ENCODE measurements at regions not wholly inside any gene's neighbourhood (a gene's known extent, or its start where the extent isn't known, plus 50 kb on each side); places are given as distances from the start of the nearest gene placed in this dataset.

- no peak for DNase-seq
Observed at GRCh38 chr13:97057176-97057575, 62.9 kb upstream of the OXGR1 start.

- no peak for DNase-seq
Observed at GRCh38 chr13:97058391-97058790, 64.1 kb upstream of the OXGR1 start.

DNA sequence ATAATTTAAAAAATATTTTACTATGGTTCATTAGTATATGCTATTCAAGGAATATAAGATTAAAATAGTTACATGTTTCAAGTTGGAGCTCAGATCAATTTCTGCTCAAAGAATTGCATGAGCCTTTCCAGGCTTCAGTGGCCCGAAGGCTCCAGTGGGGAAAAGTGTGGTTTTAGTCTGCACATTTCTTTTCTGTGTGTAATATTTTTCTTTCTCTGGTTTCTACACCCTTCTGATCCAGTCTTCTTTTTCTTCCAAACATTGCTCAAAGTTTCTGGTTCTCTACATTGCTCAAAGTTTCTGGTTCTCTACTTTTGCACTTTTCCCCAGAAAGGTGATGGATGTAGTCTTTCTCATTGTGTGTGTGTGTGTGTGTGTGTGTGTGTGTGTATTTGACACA lies 64.7 kb upstream of the OXGR1 start:
- no peak for DNase-seq

- no peak for DNase-seq
Observed at GRCh38 chr13:97067017-97067895, 73.0 kb upstream of the OXGR1 start.

GRCh38 chr13:97068151-97068550 lies 73.9 kb upstream of the OXGR1 start:
- DNase-seq = no peak

DNA sequence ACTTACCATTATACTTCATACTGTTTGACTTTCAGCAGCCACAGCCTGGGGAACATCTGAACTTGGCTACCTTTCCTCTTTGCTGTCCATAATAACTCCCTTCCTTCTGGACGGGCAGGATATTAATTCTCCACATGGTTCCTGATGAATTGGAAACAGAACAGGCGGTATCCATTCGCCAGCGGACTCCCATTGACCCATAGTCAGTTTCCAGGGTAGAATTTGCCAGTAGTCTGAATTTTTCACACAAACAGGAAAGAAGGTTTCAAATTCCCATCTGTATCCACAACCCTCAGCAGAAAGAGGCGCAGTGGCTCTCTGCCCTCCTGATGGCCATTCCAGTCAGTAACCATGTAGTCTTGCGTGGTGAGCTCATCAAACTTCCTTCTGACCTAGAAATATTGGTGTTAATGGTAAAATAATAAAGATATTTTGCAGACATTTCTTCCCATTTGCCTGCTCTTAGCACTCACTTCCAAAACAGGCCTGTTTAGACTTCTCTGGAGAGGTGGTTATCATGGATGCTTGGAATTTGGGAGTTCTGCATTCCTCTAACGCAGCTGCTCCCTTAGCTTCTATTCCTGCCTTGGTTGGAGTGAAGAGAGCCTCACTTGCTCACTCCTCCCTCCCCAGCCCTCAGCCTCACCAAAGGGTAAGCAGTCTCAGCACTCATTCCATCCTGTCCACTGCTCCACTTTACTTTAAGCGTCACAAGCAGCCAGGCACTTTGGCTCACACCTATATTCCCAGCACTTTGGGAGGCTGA lies 75.0 kb upstream of the OXGR1 start:
- no peak for DNase-seq

DNA sequence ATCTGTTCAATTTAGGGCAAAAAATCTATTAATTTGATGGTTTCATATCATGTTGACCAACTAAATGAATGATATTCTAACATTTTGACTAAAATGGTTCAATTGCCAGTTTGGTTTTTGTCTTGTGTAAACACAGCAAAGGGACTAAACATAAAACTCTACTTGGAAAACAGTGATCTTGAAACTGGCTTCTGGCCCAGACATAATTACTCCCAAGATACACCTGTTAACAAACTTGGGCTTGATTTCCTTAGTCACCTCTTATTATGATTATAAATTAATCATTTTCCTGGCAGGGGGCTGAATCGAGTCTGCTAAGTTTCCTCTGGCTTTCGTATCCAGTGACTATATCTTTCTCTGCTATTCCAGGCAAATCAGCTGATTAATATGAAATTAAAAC lies 78.0 kb upstream of the OXGR1 start:
- no peak for DNase-seq

- no peak for DNase-seq
Observed at GRCh38 chr13:97074618-97075017, 80.3 kb upstream of the OXGR1 start.

GRCh38 chr13:97076898-97077297 lies 82.6 kb upstream of the OXGR1 start:
- no peak for DNase-seq

DNA sequence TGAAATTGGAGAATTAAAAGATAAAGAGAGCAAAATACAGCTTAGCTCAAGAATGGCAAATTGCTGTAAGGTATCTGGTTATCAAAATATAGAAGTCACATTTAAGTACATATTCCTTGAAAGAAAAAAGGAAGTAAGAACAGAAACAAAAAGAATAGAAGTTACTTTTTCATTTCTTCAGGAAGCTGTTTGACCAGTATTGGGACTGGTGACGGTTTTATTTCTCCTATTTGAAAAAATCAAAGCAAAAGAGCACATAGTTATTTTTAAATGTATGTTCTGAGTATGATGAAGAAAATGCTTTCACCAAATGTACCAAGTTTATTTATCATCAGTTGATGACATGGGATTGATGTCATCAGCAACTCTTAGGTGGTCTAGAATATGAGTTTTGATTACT lies 83.1 kb upstream of the OXGR1 start:
- DNase-seq = no peak

GRCh38 chr13:97079726-97080125 lies 85.5 kb upstream of the OXGR1 start:
- no peak for DNase-seq

- DNase-seq = no peak
Observed at GRCh38 chr13:97082461-97083207, 88.4 kb upstream of the OXGR1 start.

DNA sequence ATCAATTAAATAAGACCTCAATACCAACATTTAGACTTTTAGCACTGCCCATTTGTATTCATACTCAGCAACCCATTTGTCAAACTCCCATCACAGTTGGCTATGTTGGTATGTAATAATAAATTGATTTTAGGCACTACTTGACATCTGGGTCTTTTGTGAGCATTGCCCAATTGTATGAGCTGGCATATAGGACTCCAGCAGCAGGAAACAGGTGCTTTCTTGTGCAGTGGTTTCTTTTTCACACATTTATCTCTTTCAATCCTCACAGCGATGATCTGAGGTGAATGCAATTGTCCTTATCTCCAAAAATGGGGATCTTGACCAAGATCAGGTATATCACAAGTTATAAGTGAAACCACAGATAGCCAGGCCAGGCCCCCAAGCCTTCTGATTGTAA lies 96.9 kb upstream of the OXGR1 start:
- no peak for DNase-seq

DNA sequence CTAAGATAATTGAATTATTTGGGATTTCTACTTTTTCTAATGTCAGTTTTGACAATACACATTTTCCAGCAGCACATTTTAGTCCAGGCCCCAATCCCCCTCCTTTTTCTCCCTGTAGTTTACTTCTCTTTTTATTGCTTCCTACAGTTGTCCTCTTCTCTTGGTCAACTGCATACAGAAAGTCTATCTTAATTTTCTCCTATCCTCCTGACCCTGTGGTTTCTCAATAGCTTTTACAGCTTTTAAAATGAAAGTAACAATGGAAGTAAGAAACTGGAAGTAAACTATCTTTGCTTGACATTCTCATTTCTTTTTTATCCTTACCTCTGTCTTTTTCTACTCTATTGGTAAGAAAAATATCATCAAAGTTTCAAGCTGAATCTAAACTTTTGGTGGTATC lies 106.5 kb upstream of the OXGR1 start:
- no peak for DNase-seq

DNA sequence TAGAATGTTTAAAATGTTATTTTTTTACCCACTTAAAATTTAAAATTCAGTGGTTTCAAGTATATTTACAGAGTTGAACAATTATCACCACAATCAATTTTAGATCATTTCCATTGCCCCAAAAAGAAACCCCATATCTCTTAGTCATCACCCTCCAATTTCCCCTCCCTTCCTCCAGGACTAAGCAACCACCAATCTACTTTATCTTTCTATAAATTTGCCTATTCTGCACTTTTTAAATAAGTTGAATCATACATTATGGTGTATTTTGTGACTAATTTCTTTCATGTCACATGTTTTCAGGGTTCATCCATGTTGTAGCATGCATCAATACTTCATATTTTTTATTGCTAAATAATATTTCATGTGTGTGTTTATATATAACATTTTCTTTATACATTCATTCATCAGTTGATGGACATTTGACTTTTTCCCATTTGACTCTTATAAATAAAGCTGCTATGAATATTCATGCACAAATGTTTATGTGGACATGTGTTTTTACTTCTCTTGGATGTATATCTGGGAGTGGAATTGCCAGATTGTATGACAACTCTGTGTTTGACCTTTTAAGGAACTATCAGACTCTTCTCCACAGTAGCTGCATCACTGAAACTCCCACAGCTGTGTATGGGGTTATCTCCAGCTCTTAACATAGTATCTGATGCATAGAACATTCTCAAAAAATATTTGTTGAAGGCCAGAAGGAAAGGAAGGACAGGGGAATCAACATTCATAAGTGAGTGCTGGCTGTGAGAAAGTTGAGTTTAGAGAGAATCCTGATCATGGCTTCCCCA lies 107.8 kb upstream of the OXGR1 start:
- no peak for DNase-seq

GRCh38 chr13:97106323-97106722 lies 112.0 kb upstream of the OXGR1 start:
- no peak for DNase-seq

DNA sequence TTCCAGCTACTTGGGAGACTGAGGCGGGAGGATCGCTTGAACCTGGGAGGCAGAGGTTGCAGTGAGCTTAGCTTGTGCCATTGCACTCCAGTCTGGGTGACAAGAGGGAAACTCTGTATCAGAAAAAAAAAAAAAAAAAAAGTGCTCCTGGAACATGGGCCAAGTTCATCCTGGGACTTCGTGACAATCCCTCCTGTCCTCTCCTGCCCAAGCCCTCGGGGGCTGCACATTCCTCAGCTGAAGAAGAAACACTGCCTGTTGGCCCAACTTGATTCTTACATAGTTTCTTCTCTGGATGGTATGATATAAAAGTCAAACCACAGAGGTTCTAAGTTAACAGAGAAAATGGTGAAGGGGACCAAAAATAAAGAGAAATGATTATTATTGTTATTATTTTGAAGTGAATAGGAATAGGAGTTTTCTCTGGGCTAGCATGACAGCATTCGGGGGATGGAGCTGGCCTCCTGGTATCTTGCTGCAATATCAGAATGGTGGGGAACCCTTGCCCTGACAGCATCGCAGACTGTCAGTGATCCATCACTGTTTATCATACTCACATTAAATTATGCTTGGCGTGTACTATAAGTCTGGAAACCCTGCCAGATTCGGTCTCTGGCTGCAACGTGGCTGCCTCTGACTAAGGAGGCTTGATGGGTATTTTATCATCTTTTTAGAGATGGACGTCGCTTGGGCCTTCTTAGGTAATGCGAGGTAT lies 113.7 kb upstream of the OXGR1 start:
- no peak for DNase-seq

DNA sequence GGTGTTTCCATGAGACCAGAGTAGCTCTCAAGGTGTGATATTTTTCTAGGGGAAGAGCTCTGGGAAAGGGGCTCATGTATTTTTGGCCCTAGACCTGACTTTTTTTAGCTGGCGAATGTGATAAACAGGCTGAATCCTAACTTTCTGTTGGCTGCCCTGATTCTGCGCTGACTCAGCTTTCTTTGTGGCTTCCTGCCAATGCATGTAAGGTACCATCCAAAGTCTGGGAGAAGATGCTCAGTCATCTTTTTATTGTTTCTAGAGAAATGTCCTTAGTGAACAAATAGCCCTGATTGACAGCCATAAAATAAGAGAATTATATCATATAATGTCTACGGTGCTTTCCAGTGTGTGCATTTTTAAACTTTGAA lies 113.6 kb upstream of the MBNL2 start:
- DNase-seq = no peak

DNA sequence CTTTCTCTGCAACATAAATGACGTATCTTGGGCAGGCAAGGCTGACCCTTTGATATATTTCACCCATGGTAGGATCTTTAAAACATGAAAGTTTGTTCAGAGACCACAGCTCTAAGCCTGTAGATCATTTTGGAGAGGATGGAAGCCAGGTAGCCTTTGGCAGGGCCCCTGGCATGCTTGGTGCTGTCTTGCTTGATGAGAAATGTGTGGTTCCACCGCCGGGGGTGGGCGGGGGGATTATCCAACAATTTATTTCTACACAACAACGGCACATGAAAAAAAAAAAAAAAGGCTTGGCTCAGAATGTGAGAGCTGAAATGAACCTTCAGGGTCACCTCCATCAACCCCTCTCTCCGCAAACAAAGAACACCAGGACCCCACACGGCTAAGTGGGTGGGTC lies 112.9 kb upstream of the MBNL2 start:
- no peak for DNase-seq

DNA sequence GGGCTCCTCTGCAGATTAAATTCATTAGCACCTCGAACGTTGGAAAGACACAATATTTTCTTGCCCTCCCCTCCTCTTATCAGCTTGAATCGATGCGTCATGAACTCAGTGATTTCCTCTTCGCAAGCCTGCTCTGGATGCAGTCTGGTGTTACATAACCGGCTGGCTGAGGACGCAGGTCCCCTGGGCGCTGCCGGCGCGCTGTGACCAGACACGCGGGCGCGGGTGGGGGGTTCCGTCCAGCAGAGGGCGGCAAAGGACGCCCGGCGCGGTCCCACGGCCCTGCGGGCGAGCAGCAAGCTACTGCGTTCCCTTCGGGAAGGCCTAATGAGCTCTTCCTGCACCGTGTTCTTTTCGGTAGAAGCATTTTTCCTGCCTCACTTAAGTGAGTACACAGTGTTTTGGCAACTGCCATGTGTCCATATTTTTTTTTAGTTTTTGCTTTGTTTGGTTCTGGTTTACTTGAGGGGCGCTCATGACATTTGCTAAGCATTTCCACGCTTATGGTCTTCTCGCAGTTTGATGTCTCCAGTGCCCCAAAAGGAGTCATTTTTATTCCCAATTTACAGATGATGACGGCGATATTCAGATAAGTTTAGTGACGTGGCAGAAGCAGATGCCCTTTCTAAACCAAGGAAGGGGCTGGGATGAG lies 112.2 kb upstream of the MBNL2 start:
- peak; percentile 95 for DNase-seq

DNA sequence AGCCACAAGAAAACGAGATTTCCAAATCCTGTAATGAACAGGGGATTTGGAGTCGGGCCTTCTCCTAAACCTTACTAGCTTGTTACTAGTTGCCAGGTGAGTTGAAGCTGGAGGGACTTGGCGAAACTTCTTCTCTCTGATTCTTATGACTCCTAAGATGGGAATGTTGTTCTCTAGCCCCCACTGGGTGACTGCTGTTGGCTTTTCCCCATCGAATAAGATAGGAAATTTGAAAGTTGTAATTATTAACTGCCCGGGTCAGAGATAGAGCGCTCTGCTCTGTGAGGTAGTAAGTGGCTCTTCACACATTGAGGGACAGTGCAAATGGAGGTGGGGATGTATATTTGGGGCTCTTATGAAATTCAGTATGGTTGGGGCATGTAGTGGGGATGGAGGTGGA lies 111.2 kb upstream of the MBNL2 start:
- no peak for DNase-seq

DNA sequence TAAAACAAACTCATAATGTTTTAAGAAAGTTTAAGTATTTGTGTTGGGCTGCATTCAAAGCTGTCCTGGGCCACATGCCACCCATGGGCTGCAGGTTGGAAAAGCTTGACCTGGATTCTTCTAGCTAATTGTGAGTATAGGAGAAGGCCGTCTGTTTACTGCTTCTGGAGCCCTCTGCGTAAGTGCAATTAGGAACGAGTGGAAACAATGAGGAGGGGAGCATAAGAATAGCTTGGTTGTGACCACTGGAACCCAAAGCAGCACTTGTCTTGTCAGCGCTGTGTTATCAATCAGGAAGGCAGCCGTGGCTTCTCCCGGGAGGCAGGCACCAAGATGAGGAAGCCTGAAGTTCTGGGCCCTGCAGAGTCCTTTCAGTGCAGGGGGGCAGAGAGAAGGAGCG lies 110.4 kb upstream of the MBNL2 start:
- peak; percentile 64 for DNase-seq
